Skeletal muscle tissue (tissue), 3 donors: ENCODE measurements at regions not wholly inside any gene's neighbourhood (a gene's known extent, or its start where the extent isn't known, plus 50 kb on each side); places are given as distances from the start of the nearest gene placed in this dataset.

Source experiments
- H3K27ac ChIP-seq: one replicate; pipeline ENCODE4 v1.7.0; 2013; ENCODE audit warnings: mild to moderate bottlenecking, low read depth, low read length, inconsistent platforms
- H3K27me3 ChIP-seq, 3 donors: one replicate each; pipeline ENCODE4 v1.7.0; 2013; ENCODE audit warnings: low read length in 3 of 3; ENCODE audit not compliant: control insufficient read depth in 3 of 3, insufficient read depth in 3 of 3
- H3K36me3 ChIP-seq, 3 donors: one replicate each; pipeline ENCODE4 v1.7.0; 2013; ENCODE audit warnings: low read length in 3 of 3; ENCODE audit not compliant: control insufficient read depth in 3 of 3, insufficient read depth in 3 of 3
- H3K4me1 ChIP-seq, 3 donors: one replicate each; pipeline ENCODE4 v1.7.0; 2013; ENCODE audit warnings: low read length in 3 of 3, mild to moderate bottlenecking in 3 of 3; ENCODE audit not compliant: control insufficient read depth in 3 of 3, insufficient read depth in 3 of 3
- H3K4me3 ChIP-seq, 3 donors: one replicate each; pipeline ENCODE4 v1.7.0; 2013; ENCODE audit warnings: low read length in 3 of 3
- H3K9ac ChIP-seq, 3 donors: one replicate each; pipeline ENCODE4 v1.7.0; 2013; ENCODE audit warnings: low read length in 3 of 3, mild to moderate bottlenecking in 3 of 3, moderate library complexity in 2 of 3, low read depth in 1 of 3
- H3K9me3 ChIP-seq, 3 donors: one replicate each; pipeline ENCODE4 v1.7.0; 2013; ENCODE audit warnings: low read length in 3 of 3; ENCODE audit not compliant: control insufficient read depth in 3 of 3
- donor health status: Osteomylitis.

DNA sequence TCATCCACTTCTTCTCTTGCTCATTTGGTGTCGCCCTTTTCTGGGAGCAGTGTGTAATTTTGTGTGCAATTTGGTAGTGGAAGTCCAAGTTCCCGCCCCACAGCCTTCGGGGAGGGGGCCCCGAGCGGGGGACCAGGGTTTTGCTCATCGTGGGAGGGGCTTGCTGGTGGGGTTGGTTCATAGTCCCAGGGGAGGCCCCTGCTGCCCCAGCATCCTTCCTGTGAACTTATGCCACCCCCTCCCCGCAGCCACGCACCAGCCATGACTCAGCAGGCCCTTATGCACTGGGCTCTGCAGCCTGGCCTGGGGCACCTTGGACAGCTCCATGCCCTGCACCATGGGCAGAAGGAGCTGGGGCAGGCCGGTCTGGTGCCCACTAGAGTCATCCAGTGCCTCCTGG, 1183.6 kb downstream of the BRD1 start:
- Histone ChIP-seq H3K9ac (no peak overlapping the region), H3K9me3 (no peaks in the 10 kb centered on the region)

DNA sequence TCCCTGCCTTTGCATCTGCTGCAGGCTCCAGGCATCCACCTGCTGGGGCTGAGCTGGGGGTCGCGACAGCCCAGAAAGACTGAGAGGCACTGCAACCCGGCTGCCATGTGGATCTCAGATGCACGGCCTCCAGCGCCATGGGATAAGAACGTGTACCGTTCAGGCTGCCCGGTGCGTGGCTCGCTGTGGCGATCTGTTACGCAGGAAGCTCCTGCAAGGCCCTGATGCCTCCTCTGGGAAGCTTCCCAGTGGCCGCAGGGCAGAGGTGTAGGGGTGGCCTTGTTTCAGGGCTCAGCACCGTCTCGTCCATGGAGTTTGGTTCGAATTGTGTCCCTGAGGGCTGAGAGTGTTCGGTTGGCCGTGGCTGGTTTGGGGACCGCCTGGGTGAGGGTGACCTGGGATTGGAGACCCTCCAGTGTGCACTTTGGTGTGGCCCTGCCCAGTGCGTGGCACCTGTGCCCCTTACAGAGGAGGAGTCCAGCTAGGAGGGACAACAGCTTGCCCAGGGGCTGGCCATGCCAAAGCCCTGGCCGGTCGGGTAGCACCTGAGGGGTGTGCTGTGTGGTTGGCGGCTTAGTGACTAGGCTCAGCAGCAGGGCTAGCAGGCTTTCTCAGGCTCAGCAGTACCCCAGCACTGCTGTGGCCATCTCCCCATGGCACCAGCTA, 1184.5 kb downstream of the BRD1 start:
- Histone ChIP-seq H3K4me3 (no peak overlapping the region), H3K36me3 (no peaks in the 10 kb centered on the region), H3K27ac (no peak overlapping the region), H3K9ac (no peak overlapping the region), H3K27me3 (peaks cover 0 to 17% (median 4%) of the 10 kb centered on the region in 3 donors), H3K4me1 (no peaks in the 10 kb centered on the region), H3K9me3 (no peaks in the 10 kb centered on the region)

More for the DNA sequence above, 1183.6 kb downstream of the BRD1 start:
- Histone ChIP-seq H3K27ac (no peak overlapping the region), H3K4me3 (no peak overlapping the region), H3K4me1 (no peaks in the 10 kb centered on the region), H3K27me3 (peaks cover 0 to 17% (median 4%) of the 10 kb centered on the region in 3 donors), H3K36me3 (no peaks in the 10 kb centered on the region)

DNA sequence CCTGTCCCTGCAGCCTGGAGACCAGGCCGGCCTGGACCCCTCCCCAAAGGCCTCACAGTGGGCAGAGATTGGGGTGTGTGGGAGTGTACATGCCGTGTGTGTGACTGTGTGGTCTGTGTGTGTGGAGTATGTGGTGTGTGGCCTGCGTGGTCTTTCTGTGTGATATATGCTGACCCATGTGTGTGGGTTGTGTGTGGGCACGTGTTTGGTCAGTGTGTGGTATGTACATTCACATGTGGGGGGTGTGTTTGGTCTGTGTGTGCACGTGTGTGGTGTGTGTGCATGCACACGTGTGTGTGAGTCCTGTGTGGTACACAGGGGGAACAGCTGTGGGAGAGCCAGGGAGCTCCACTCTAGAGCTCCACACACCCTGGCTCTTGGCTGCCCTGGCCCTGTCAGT, 1185.1 kb downstream of the BRD1 start:
- Histone ChIP-seq H3K4me1 (no peaks in the 10 kb centered on the region), H3K9ac (no peak overlapping the region), H3K27ac (no peak overlapping the region), H3K27me3 (peaks cover 0 to 17% (median 4%) of the 10 kb centered on the region in 3 donors), H3K4me3 (no peak overlapping the region), H3K9me3 (no peaks in the 10 kb centered on the region), H3K36me3 (no peaks in the 10 kb centered on the region)

DNA sequence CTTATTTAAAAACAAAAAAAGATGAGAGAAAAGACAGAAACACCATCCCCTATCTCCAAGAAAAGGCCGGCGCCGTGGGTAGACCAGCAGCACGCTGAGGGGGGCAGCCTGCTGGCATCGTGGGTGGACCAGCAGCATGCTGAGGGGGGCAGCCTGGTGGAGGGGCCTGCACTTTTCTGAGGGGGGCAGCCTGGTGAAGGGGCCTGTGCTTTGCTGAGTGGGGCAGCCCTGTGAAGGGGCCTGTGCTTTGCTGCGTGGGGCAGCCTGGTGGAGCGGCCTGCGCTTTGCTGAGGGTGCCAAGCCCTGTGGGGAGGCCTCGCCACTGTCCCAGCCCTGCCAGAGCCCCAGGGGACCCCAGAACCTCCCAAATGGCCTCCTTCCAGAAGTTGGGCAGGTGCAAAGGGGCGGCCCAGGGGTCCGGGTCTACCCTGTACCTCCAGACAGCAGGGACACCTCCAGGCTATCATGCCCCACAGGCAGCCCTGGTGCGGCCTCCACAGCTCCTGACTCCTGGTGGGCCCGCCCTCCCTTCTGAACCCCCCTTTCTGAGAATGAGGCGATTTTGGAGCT, 1185.7 kb downstream of the BRD1 start:
- Histone ChIP-seq H3K9me3 (no peaks in the 10 kb centered on the region), H3K4me1 (no peaks in the 10 kb centered on the region), H3K27ac (no peak overlapping the region), H3K27me3 (peaks cover 0 to 19% (median 4%) of the 10 kb centered on the region in 3 donors), H3K9ac (no peak overlapping the region), H3K4me3 (no peak overlapping the region), H3K36me3 (no peaks in the 10 kb centered on the region)

DNA sequence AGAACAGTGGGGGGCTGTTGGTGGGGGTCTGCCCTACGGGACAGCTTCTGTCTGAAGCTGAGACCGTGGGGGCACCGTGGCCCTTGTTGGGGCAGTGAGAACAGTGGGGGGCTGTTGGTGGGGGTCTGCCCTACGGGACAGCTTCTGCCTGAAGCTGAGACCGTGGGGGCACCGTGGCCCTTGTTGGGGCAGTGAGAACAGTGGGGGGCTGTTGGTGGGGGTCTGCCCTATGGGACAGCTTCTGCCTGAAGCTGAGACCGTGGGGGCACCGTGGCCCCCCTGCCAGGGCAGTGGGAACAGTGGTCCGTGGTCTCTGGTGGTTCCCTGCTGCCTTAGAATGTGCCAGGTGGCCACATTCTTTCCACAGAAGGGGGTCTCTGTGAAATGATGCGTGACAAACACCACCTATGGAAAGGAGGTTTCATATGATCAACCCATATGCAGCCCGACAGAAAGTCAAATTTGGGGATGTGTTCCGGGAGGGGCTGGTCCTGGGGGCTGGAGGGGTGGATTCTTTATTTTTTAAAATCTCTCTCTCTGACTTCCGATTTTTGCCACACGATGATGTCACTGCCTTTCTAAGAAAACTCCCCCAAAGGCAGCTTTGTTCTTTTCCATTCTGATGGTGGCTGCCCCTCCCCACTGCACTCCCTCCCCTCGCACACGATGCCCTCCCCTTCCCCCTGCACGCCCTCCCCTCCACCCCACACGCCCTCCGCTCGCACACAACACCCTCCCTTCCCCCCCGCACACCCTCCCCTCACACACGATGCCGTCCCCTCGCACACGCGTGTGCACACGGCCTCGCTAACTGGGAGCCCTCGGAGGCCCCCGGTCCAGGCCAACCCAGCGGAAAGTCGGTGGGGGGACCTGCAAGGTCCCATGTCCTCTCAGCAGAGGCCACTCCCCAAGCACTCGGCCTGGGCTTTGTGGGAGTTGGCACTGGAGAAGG, 1186.5 kb downstream of the BRD1 start:
- no peaks in the 10 kb centered on the region for H3K9me3 ChIP-seq
- no peaks in the 10 kb centered on the region for H3K36me3 ChIP-seq
- H3K27ac ChIP-seq = no peak overlapping the region
- peaks cover 0 to 19% (median 4%) of the 10 kb centered on the region in 3 donors for H3K27me3 ChIP-seq
- H3K4me3 ChIP-seq = no peak overlapping the region
- H3K9ac ChIP-seq = no peak overlapping the region
- no peaks in the 10 kb centered on the region for H3K4me1 ChIP-seq

DNA sequence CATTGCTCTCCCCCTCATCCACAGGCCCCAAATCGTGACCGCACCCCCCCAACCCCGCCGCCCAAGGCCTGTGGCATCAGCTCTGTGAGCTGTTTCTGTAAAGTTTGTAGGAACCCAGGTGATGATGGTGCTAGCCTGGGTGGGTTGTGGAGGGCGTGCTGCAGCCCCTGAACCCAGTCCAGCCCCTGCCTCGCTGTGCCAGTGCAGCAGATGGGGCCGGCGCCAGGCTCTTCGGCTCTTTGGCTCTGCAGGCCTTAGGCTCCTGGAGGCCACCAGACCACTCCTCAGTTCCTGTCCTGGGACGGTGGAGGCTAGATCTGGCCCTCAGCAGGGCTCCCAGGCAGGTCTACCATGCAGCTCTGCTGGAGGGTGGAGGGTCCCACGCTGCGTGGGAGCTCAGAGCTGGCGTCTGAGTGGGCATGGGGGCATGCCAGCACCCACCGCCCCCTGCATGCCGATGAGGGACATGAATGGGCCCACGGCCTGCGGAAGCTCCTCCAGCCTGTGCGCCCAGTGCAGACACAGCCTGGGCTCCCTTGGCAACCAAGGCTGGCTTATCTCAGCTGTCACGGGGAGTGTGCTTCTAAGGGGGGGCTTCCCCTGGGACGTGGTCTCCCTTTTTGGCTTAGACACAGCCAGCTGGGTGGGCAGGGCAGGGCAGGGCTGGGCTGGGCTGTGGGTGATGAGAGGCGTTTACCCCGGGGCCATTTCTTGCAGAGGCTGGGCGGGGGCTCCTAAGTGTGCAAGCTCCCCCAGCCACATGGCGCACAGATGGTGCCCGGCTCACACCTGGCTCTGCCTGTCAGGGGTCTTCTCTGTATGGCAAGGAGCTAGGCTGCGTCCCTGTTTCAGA, 1187.6 kb downstream of the BRD1 start:
- H3K27me3 ChIP-seq = peaks cover 0 to 17% (median 4%) of the 10 kb centered on the region in 3 donors
- H3K9ac ChIP-seq = no peak overlapping the region
- no peak overlapping the region for H3K4me3 ChIP-seq
- no peak overlapping the region for H3K27ac ChIP-seq
- H3K4me1 ChIP-seq = no peaks in the 10 kb centered on the region
- H3K36me3 ChIP-seq = no peaks in the 10 kb centered on the region
- H3K9me3 ChIP-seq = no peaks in the 10 kb centered on the region

DNA sequence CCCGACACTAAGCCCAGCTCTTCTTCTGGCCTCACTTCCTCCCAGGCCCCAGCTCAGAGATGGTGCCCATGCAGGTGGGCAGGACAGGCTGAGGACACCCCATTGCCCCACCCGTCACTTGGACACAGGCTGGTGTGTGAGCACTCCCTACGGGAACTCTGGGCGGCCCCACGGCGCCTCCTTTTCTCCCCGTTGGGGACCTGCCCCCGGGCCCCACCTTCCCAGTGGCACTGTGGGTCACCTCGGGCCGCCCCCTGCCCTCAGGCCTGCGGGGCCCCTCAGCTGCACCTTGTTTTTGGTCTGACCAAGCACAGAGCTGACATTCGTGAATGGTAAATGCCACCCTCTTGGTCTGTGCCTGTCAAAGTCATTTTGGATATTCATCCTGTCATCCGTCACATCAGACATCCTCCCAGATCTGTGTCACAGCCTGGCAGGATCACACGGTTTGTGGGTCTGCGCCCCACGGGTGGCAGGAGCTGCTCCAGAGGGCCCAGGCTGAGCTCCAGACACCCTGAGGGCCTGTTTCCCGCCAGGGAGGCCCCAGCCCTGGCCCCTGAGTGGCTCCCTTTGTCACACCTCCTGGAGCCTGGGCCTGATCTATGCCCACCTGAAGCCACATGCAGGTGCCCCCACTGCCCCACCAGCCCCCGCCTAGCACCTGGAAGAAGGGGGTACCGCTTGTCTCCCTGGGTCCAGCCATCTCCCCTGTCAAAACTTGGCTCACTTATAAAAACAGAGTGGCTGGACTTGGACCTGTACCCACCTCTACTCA, 1188.5 kb downstream of the BRD1 start:
- Histone ChIP-seq H3K27me3 (peaks cover 0 to 23% (median 4%) of the 10 kb centered on the region in 3 donors), H3K4me1 (no peaks in the 10 kb centered on the region)

DNA sequence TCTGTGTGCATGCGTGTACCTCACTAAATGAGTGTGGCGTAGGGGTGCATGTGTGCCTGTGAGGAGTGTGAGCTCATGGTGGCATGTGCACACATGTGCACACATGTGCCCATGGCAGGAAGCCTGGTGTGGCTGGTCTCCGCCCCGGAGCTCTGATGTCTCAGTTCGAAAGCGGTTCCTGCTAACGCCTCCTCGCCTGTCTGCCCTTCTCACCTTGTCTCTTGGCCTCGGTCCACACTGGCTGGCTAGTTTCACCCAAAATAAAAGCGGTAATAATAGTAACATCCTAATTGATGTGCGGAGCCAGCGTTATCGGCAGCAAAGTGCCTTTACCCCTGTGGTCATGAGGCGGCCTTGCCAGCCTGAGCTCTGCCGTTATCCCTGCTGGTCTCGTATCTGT, 1190.4 kb downstream of the BRD1 start:
- Histone ChIP-seq H3K27ac (no peak overlapping the region), H3K4me1 (no peaks in the 10 kb centered on the region), H3K4me3 (no peak overlapping the region), H3K27me3 (peaks cover 0 to 20% (median 4%) of the 10 kb centered on the region in 3 donors), H3K9ac (no peak overlapping the region), H3K9me3 (no peaks in the 10 kb centered on the region), H3K36me3 (no peaks in the 10 kb centered on the region)

More for the DNA sequence above, 1188.5 kb downstream of the BRD1 start:
- Histone ChIP-seq H3K27ac (no peak overlapping the region), H3K9me3 (no peaks in the 10 kb centered on the region), H3K4me3 (no peak overlapping the region), H3K36me3 (no peaks in the 10 kb centered on the region), H3K9ac (no peak overlapping the region)

DNA sequence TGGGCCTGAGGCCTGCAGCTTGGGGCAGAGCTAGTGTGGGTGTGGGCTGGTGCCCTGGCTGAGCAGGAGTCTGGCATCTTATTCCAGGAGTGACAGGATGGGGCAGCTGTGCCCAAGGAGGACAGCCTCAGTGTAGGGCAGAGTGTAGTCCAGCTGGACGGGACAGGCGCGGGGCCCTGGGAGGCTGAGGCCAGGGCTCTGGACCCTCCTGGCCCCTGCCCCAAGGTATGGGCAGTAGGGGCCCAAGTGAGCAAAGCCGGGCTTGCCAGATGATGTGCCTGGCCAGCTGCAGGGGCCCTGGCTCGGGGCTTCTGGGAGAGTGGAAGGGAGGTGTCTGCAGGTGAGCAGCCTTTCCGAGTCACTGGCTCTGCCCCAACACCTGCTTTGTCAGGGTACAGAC, 1190.9 kb downstream of the BRD1 start:
- H3K4me1 ChIP-seq = no peaks in the 10 kb centered on the region
- no peak overlapping the region for H3K4me3 ChIP-seq
- H3K36me3 ChIP-seq = no peaks in the 10 kb centered on the region
- no peak overlapping the region for H3K9ac ChIP-seq
- H3K9me3 ChIP-seq = no peaks in the 10 kb centered on the region
- H3K27ac ChIP-seq = no peak overlapping the region
- H3K27me3 ChIP-seq = peaks cover 0 to 20% (median 4%) of the 10 kb centered on the region in 3 donors
